Fibroblast of peridontal ligament (primary cell): ENCODE measurements at regions not wholly inside any gene's neighbourhood (a gene's known extent, or its start where the extent isn't known, plus 50 kb on each side); places are given as distances from the start of the nearest gene placed in this dataset.

Source experiments
- DNase-seq: peaks from one replicate; pipeline ENCODE4 v3.0.0-alpha.2; 2010; ENCODE audit errors: extremely low read depth

DNA sequence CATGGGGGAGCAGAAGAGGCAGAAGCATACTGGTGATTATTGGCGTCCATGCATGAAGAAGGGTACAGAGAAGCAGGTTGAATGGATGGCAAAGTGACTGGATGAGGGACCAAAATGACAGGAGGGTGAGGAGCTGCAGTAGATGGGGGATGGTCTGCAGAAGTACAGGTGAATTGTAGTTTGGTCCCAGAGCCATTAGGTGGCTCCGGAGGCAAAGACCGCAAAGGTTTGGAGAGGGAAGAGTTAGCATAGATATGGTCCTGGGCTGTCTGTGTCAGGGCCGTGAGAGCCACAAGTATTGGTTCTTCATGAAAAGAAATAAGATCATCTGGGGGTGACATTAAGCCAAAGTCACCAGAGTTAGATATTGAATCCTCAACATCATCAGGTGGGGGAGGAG, 59.0 kb upstream of the ZNF726 start:
- DNase-seq = no peak

GRCh38 chr19:23851966-23852365, 62.7 kb upstream of the ZNF726 start:
- no peak for DNase-seq

DNA sequence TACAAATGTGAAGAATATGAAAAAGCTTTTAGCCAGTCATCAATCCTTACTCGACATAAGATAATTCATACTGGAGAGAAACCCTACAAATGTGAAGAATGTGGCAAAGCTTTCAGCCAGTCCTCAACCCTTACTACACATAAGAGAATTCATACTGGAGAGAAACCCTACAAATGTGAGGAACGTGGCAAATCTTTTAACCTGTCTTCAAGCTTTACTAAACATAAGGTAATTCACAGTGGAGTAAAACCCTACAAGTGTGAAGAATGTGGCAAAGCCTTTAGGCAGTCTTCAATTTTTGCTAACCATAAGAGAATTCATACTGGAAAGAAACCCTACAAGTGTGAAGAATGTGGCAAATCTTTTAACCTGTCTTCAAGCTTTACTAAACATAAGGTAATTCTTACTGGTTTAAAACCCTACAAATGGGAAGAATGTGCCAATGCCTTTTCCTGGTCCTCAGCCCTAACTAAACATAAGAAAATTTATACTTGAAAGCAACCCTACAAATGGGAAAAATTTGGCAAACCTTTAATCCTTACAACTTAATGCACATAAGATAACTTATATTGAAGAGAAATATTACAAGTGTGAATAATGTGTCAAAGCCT, 74.1 kb upstream of the ZNF681 start:
- DNase-seq = peak; percentile 1

GRCh38 chr19:23823952-23824389, 65.3 kb upstream of the ZNF681 start:
- DNase-seq = no peak

- DNase-seq = no peak
These were observed 64.0 kb upstream of the ZNF681 start for GRCh38 chr19:23822735-23823134.

DNA sequence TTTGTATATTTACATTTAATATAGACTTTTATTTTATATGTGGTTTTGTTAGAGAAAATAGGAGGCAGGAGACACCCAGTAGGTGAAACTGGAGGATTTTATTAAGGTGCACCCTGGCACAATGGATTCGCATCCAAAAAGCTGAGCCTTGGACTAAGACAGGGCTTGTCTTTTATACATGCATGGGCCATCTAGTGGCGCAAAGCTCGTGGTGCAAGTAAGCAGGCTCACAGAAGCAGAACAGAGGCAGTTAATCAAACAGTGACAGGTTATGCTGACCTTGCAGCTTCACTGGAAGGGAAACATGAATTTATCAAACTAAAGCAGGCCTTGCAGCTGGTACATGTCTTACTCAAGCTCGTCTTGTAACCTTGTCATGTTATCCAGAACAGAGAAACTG, 58.8 kb upstream of the ZNF681 start:
- DNase-seq = no peak

DNA sequence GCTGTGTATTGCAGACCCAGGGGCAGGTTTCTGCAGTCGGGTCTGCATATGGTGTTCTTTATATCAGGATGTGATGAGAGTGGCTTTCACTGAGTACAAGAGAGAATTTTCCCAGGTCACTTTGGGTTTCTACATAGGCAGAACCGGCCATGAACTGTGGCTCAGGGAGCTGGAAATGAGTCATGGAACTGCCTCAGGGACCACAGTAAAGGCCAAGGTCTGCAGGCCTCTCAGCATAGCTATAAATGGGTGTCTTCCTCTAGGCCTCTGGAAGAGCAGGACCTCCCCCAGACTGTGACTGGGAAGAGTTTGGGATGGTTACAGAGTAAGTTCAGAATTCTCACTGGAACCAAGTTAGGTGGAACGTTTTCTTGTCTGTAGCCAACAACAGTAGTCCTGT, 51.8 kb upstream of the ZNF681 start:
- DNase-seq = no peak
